ENCODE measurements at regions not wholly inside any gene's neighbourhood (a gene's known extent, or its start where the extent isn't known, plus 50 kb on each side); places are given as distances from the start of the nearest gene placed in this dataset.

DNA sequence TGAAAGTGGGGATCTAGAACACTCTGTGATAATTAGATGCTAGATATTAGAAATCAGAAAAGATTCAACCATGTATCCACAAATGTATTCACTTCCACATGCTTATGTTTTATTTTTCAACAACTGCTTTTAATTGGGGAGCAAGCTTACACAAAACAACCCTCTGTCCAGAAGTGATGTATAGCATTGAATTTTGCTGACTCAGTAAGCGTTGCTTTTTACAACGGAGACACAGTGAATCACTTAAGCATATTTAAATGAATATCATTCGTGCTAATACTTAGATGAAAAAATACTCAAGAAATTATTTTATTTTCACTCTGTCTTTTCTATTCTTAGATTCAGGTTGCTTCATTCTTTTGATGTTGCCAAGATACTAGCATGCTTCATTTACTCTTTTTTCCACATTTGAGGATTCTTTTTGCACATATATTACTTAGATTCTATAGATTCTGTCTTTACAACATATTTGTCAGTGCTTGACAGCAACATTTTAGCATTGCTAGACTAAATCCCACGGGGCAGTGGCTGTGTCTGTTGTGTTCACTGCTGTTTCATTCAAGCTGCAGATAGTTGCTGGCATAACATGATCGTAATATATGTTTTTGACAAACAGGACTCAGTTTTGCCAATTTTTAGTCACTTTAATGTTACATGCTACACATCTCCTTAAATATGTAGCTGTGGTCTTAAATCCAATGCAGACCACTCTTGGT, 1714.4 kb upstream of the SEL1L start:
- TF ChIP-seq EZH2 (IDR thresholded peaks at IDR 0.05) (no peak), POLR2AphosphoS5 (IDR thresholded peaks at IDR 0.05; ENCODE audit: borderline replicate concordance, low read depth, low read length) (no peak; the same call in 1 of the 2 replicates), FOXP2 (optimal IDR thresholded peaks at IDR 0.05; ENCODE audit: control extremely low read depth, extremely low read length, insufficient read depth) (no peak)
